ENCODE measurements at regions not wholly inside any gene's neighbourhood (a gene's known extent, or its start where the extent isn't known, plus 50 kb on each side); places are given as distances from the start of the nearest gene placed in this dataset.

DNA sequence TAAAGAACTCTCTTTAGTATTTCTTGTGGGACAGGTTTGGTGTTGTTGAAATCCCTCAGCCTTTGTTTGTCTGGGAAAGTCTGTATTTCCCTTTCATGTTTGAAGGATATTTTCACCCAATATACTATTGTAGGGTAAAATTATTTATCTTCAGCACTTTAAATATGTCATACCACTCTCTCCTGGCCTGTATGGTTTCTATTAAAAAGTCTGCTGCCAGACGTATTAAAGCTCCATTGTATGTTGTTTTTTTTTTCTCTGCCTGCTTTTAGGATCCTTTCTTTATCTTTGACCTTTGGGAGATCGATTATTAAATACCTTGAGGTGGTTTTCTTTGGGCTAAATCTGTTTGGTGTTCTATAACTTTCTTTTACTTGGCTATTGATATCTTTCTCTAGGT is 119.0 kb upstream of the TBC1D5 start:
- TF ChIP-seq, protein P1, sequence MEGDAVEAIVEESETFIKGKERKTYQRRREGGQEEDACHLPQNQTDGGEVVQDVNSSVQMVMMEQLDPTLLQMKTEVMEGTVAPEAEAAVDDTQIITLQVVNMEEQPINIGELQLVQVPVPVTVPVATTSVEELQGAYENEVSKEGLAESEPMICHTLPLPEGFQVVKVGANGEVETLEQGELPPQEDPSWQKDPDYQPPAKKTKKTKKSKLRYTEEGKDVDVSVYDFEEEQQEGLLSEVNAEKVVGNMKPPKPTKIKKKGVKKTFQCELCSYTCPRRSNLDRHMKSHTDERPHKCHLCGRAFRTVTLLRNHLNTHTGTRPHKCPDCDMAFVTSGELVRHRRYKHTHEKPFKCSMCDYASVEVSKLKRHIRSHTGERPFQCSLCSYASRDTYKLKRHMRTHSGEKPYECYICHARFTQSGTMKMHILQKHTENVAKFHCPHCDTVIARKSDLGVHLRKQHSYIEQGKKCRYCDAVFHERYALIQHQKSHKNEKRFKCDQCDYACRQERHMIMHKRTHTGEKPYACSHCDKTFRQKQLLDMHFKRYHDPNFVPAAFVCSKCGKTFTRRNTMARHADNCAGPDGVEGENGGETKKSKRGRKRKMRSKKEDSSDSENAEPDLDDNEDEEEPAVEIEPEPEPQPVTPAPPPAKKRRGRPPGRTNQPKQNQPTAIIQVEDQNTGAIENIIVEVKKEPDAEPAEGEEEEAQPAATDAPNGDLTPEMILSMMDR (conservative IDR thresholded peaks at IDR 0.05; ENCODE audit: low read depth in 2 of 2): no peak
- TF ChIP-seq EZH2 (IDR thresholded peaks at IDR 0.05; ENCODE audit: low read depth, unreplicated experiment) (no peak), EZH2phosphoT487 (IDR thresholded peaks at IDR 0.05; ENCODE audit: unreplicated experiment) (no peak), POLR2AphosphoS5 (IDR thresholded peaks at IDR 0.05; ENCODE audit: low read depth) (no peak), ZNF114 (CRISPR knock-in tag; IDR thresholded peaks at IDR 0.05) (no peak), REST (IDR thresholded peaks at IDR 0.05; ENCODE audit: unreplicated experiment) (no peak), CREB1 (CRISPR knock-in tag; IDR thresholded peaks at IDR 0.05; ENCODE audit: low read depth) (no peak), NANOG (IDR thresholded peaks at IDR 0.05; ENCODE audit: borderline replicate concordance) (no peak), ZNF331 (CRISPR knock-in tag; IDR thresholded peaks at IDR 0.05; ENCODE audit: low read depth) (no peak), STAT1 (IDR thresholded peaks at IDR 0.05; ENCODE audit: unreplicated experiment) (no peak), JUNB (IDR thresholded peaks at IDR 0.05; ENCODE audit: unreplicated experiment) (no peak), ETS1 (IDR thresholded peaks at IDR 0.05) (no peak)
